NB4 (cell line): ENCODE measurements at regions not wholly inside any gene's neighbourhood (a gene's known extent, or its start where the extent isn't known, plus 50 kb on each side); places are given as distances from the start of the nearest gene placed in this dataset.

ENCODE experiments used
- MYC ChIP-seq: IDR thresholded peaks from 2 replicates; pipeline ENCODE4 v1.6.1; 2011; ENCODE audit warnings: low read depth, low read length
- POLR2A ChIP-seq: IDR thresholded peaks from 2 replicates; pipeline ENCODE4 v1.6.1; 2011; ENCODE audit warnings: mild to moderate bottlenecking; ENCODE audit not compliant: insufficient read length; ENCODE audit errors: extremely low read depth
- TF ChIP-seq, protein P1 (sequence below): IDR thresholded peaks from one replicate; pipeline ENCODE4 v1.5.1; 2012; ENCODE audit warnings: low read depth, low read length

DNA sequence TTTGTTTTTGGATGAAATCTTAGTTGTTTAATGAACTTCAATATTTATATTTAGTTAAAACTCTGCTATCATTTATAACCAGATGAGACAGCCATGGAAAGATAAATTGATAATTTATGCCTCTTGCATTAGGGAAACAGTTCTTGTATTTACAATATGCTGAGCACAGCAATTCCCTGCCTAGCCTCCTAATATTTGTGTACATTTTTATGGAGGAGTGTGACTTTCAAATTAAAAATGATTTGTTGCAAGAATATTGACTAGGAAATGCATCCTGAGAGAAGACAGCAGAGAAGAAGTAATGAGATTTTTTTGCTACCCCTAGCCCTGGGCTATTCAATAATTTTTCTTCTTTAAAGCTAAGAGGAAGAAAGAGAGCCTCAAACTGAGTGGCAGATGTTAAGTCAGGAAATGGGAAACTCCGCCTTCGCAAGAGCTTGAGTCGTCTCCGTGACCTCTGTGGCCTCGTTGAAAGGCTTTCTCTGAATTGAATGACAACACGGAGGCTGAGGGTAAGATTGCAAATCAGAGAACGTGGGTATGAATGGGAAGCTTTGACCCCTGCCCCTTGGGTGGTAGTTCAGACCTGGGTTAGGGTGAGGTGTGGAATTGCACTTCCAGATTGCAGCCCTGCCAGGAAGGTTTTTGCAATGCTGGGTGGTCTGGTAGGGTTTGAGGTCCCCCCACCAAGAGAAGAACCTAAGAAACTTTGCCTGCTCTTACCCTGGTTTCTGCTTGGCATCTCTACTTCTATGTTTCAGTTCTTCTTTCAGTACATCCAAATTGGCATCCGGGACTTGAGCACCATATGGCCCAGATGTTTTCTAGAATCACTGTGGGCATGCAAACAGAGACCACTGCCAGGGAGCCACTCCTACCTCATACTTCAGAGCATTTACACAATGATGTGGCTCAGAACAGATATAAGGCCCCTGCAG, 210.3 kb upstream of the RBMS1 start:
- TF ChIP-seq, protein P1, sequence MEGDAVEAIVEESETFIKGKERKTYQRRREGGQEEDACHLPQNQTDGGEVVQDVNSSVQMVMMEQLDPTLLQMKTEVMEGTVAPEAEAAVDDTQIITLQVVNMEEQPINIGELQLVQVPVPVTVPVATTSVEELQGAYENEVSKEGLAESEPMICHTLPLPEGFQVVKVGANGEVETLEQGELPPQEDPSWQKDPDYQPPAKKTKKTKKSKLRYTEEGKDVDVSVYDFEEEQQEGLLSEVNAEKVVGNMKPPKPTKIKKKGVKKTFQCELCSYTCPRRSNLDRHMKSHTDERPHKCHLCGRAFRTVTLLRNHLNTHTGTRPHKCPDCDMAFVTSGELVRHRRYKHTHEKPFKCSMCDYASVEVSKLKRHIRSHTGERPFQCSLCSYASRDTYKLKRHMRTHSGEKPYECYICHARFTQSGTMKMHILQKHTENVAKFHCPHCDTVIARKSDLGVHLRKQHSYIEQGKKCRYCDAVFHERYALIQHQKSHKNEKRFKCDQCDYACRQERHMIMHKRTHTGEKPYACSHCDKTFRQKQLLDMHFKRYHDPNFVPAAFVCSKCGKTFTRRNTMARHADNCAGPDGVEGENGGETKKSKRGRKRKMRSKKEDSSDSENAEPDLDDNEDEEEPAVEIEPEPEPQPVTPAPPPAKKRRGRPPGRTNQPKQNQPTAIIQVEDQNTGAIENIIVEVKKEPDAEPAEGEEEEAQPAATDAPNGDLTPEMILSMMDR = no peak
- TF ChIP-seq POLR2A = no peak
- no peak for TF ChIP-seq MYC
